KMS-11 (cell line): ENCODE measurements at regions not wholly inside any gene's neighbourhood (a gene's known extent, or its start where the extent isn't known, plus 50 kb on each side); places are given as distances from the start of the nearest gene placed in this dataset.

Experiments used
- H2AFZ ChIP-seq: fragments of 200-600 bp; sonication (generic); 2 replicates; pipeline ENCODE4 v1.6.1; 2016; ENCODE audit warnings: antibody characterized with exemption, mixed run types, low read depth
- H3K27ac ChIP-seq: fragments of 200-600 bp; sonication (generic); 2 replicates; pipeline ENCODE4 v1.6.1; 2016; ENCODE audit warnings: mild to moderate bottlenecking, mixed run types
- H3K27me3 ChIP-seq: fragments of 200-600 bp; sonication (generic); 2 replicates; pipeline ENCODE4 v1.6.1; 2017; ENCODE audit warnings: mild to moderate bottlenecking, low read depth, mixed run types, moderate library complexity; ENCODE audit not compliant: insufficient read depth
- H3K36me3 ChIP-seq: fragments of 200-600 bp; sonication (generic); 2 replicates; pipeline ENCODE4 v1.6.1; 2017; ENCODE audit warnings: mild to moderate bottlenecking, mixed run types; ENCODE audit not compliant: insufficient read depth
- H3K4me1 ChIP-seq: fragments of 200-600 bp; sonication (generic); 2 replicates; pipeline ENCODE4 v1.6.1; 2016; ENCODE audit warnings: mild to moderate bottlenecking, low read depth, mixed run types; ENCODE audit not compliant: poor library complexity, severe bottlenecking
- H3K4me2 ChIP-seq: fragments of 200-600 bp; sonication (generic); 2 replicates; pipeline ENCODE4 v1.7.0; 2016; ENCODE audit warnings: mild to moderate bottlenecking, mixed run types
- H3K4me3 ChIP-seq: fragments of 200-600 bp; sonication (generic); IDR thresholded peaks from 2 replicates; pipeline ENCODE4 v1.6.1; 2017; ENCODE audit warnings: low read depth, low read length, mixed read lengths; ENCODE audit not compliant: insufficient read depth
- H3K79me2 ChIP-seq: fragments of 200-600 bp; sonication (generic); 2 replicates; pipeline ENCODE4 v1.6.1; 2016; ENCODE audit warnings: low read depth, mixed run types; ENCODE audit not compliant: insufficient read depth
- H3K9ac ChIP-seq: fragments of 200-600 bp; sonication (generic); 2 replicates; pipeline ENCODE4 v1.6.1; 2016; ENCODE audit warnings: mild to moderate bottlenecking, mixed run types
- H4K20me1 ChIP-seq: fragments of 200-600 bp; sonication (generic); 2 replicates; pipeline ENCODE4 v1.6.1; 2016; ENCODE audit warnings: mild to moderate bottlenecking, mixed run types; ENCODE audit not compliant: insufficient read depth
- CTCF ChIP-seq: fragments of 200-600 bp; sonication (generic); conservative IDR thresholded peaks from 2 replicates; pipeline ENCODE4 v1.6.1; 2017; ENCODE audit warnings: low read depth, mild to moderate bottlenecking, antibody characterized with exemption, low read length, moderate library complexity, mixed read lengths

- TF ChIP-seq CTCF, result no peak
- H3K4me3 ChIP-seq, result no peak overlapping the region
- H3K4me2 ChIP-seq, result no peak overlapping the region
- H3K79me2 ChIP-seq, result no peaks in the 10 kb centered on the region
- H3K4me1 ChIP-seq, result no peaks in the 10 kb centered on the region
- H3K27ac ChIP-seq, result no peak overlapping the region
- no peaks in the 10 kb centered on the region for H4K20me1 ChIP-seq
- H2AFZ ChIP-seq, result no peak overlapping the region
- H3K9ac ChIP-seq, result no peak overlapping the region
- no peaks in the 10 kb centered on the region for H3K36me3 ChIP-seq
- H3K27me3 ChIP-seq, result no peaks in the 10 kb centered on the region
These were observed 130.5 kb upstream of the SPRED2 start for GRCh38 chr2:65562890-65563289.

- H4K20me1 ChIP-seq, result no peaks in the 10 kb centered on the region
- H3K36me3 ChIP-seq, result no peaks in the 10 kb centered on the region
- no peaks in the 10 kb centered on the region for H3K27me3 ChIP-seq
- H3K4me1 ChIP-seq, result no peaks in the 10 kb centered on the region
- H3K9ac ChIP-seq, result no peak overlapping the region
- H3K4me3 ChIP-seq, result no peak overlapping the region
- no peak overlapping the region for H2AFZ ChIP-seq
- no peak overlapping the region for H3K4me2 ChIP-seq
- H3K79me2 ChIP-seq, result no peaks in the 10 kb centered on the region
- no peak for TF ChIP-seq CTCF
- no peak overlapping the region for H3K27ac ChIP-seq
These were observed 126.3 kb upstream of the SPRED2 start for GRCh38 chr2:65558743-65559142.

- H3K4me1 ChIP-seq, result peaks cover 8% of the 10 kb centered on the region
- no peak overlapping the region for H2AFZ ChIP-seq
- H3K79me2 ChIP-seq, result no peaks in the 10 kb centered on the region
- no peak overlapping the region for H3K4me3 ChIP-seq
- no peak overlapping the region for H3K27ac ChIP-seq
- H3K36me3 ChIP-seq, result no peaks in the 10 kb centered on the region
- H3K9ac ChIP-seq, result no peak overlapping the region
- H3K4me2 ChIP-seq, result no peak overlapping the region
- no peaks in the 10 kb centered on the region for H3K27me3 ChIP-seq
- TF ChIP-seq CTCF, result no peak
- H4K20me1 ChIP-seq, result no peaks in the 10 kb centered on the region
These were observed 125.5 kb upstream of the SPRED2 start for GRCh38 chr2:65557616-65558573.

- H3K27ac ChIP-seq, result no peak overlapping the region
- no peak overlapping the region for H3K4me2 ChIP-seq
- no peaks in the 10 kb centered on the region for H3K36me3 ChIP-seq
- H4K20me1 ChIP-seq, result no peaks in the 10 kb centered on the region
- no peak overlapping the region for H2AFZ ChIP-seq
- H3K4me1 ChIP-seq, result peaks cover 10% of the 10 kb centered on the region
- TF ChIP-seq CTCF, result no peak
- no peaks in the 10 kb centered on the region for H3K79me2 ChIP-seq
- no peak overlapping the region for H3K4me3 ChIP-seq
- H3K27me3 ChIP-seq, result no peaks in the 10 kb centered on the region
- no peak overlapping the region for H3K9ac ChIP-seq
These were observed 122.6 kb upstream of the SPRED2 start for GRCh38 chr2:65554765-65555591.
